Neural progenitor cell (in vitro differentiated cells): ENCODE measurements at regions not wholly inside any gene's neighbourhood (a gene's known extent, or its start where the extent isn't known, plus 50 kb on each side); places are given as distances from the start of the nearest gene placed in this dataset.
A peak's percentile ranks its signal among the peaks of the same experiment; 100 is the strongest.

ENCODE experiments used
- DNase-seq: peaks from one replicate; pipeline ENCODE4 v3.0.0-alpha.2; 2016; ENCODE audit warnings: low spot score
- H2AFZ ChIP-seq: fragments of 200-600 bp; sonication (generic); replicated peaks from 2 replicates; pipeline ENCODE4 v1.6.1; 2016; ENCODE audit warnings: antibody characterized with exemption
- H3F3A ChIP-seq: fragments of 200-600 bp; sonication (generic); 2 replicates; pipeline ENCODE4 v1.6.1; 2016; ENCODE audit warnings: antibody characterized with exemption, low read depth
- H3K27ac ChIP-seq: fragments of 200-600 bp; sonication (generic); 2 replicates; pipeline ENCODE4 v1.5.1; 2016; ENCODE audit warnings: mild to moderate bottlenecking
- H3K27me3 ChIP-seq: fragments of 200-600 bp; sonication (generic); 2 replicates; pipeline ENCODE4 v1.6.1; 2016; ENCODE audit warnings: mild to moderate bottlenecking, moderate library complexity
- H3K36me3 ChIP-seq: fragments of 200-600 bp; sonication (generic); 2 replicates; pipeline ENCODE4 v1.5.1; 2016
- H3K4me1 ChIP-seq: fragments of 200-600 bp; sonication (generic); 2 replicates; pipeline ENCODE4 v1.6.1; 2016; ENCODE audit warnings: mixed run types
- H3K4me2 ChIP-seq: fragments of 200-600 bp; sonication (generic); 2 replicates; pipeline ENCODE4 v1.6.1; 2016
- H3K4me3 ChIP-seq: fragments of 200-600 bp; sonication (generic); 2 replicates; pipeline ENCODE4 v1.5.1; 2016
- H3K79me2 ChIP-seq: fragments of 200-600 bp; sonication (generic); 2 replicates; pipeline ENCODE4 v1.6.1; 2016; ENCODE audit warnings: low read depth
- H3K9ac ChIP-seq: fragments of 200-600 bp; sonication (generic); 2 replicates; pipeline ENCODE4 v1.6.1; 2016
- H3K9me3 ChIP-seq: fragments of 200-600 bp; sonication (generic); 2 replicates; pipeline ENCODE4 v1.5.1; 2016; ENCODE audit warnings: low read depth
- H4K20me1 ChIP-seq: fragments of 200-600 bp; sonication (generic); 2 replicates; pipeline ENCODE4 v1.6.1; 2016; ENCODE audit warnings: low read depth
- H3K27ac Mint-ChIP-seq: 3 replicates; pipeline ENCODE4 v1.8.0; 2021; ENCODE audit warnings: mixed read lengths
- H3K27me3 Mint-ChIP-seq: 2 replicates; pipeline ENCODE4 v1.8.0; 2022; ENCODE audit warnings: low read depth, mild to moderate bottlenecking, inconsistent platforms, moderate library complexity, mixed read lengths; ENCODE audit not compliant: insufficient read depth
- H3K36me3 Mint-ChIP-seq: 3 replicates; pipeline ENCODE4 v1.8.0; 2021; ENCODE audit warnings: mixed read lengths
- H3K4me1 Mint-ChIP-seq: 3 replicates; pipeline ENCODE4 v1.8.0; 2021; ENCODE audit warnings: mixed read lengths
- H3K4me3 Mint-ChIP-seq: 3 replicates; pipeline ENCODE4 v1.8.0; 2021; ENCODE audit warnings: mild to moderate bottlenecking, moderate library complexity, mixed read lengths
- H3K9me3 Mint-ChIP-seq: 3 replicates; pipeline ENCODE4 v1.8.0; 2020; ENCODE audit warnings: mixed read lengths
- EZH2 ChIP-seq: fragments of 200-600 bp; sonication (generic); IDR thresholded peaks from 2 replicates; pipeline ENCODE4 v1.6.1; 2017; ENCODE audit warnings: antibody characterized with exemption, mild to moderate bottlenecking, moderate library complexity
- EZH2phosphoT487 ChIP-seq: fragments of 200-600 bp; sonication (generic); IDR thresholded peaks from 2 replicates; pipeline ENCODE4 v1.6.1; 2017; ENCODE audit warnings: antibody characterized with exemption
- TF ChIP-seq, protein P1 (sequence below): fragments of 200-600 bp; sonication (generic); IDR thresholded peaks from 2 replicates; pipeline ENCODE4 v1.5.1; 2017; ENCODE audit warnings: antibody characterized with exemption, mild to moderate bottlenecking

DNA sequence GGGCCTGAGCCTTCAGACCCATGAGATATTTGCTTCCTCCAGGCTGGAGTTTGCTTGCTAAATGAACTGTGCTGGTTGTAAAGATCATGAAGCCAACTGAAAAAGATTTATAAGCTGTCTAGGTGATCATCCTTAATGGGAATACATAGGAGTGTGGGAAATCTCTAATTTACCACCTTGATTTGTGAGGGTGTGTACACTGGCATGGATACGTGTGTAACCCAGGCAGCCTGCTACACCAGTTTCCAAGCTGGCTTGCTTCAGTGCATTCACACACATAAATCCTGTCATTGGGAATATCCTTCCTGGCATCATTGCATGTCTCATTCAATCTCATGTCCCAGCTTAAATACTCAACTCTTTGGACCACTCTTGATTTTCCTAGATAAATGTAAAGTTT is 57.6 kb upstream of the GNG12 start:
- Mint-ChIP-seq H3K4me1 (peaks cover 36% of the 10 kb centered on the region), H3K36me3 (no peaks in the 10 kb centered on the region), H3K9me3 (no peaks in the 10 kb centered on the region), H3K4me3 (no peak overlapping the region), H3K27me3 (no peaks in the 10 kb centered on the region), H3K27ac (no peak overlapping the region)
- H3K79me2 ChIP-seq = no peaks in the 10 kb centered on the region
- H4K20me1 ChIP-seq = no peaks in the 10 kb centered on the region
- no peak overlapping the region for H3K4me3 ChIP-seq
- peak overlapping the region; percentile 30 for H2AFZ ChIP-seq
- H3K27me3 ChIP-seq = no peaks in the 10 kb centered on the region
- H3K27ac ChIP-seq = no peak overlapping the region
- TF ChIP-seq EZH2phosphoT487 = no peak
- H3F3A ChIP-seq = peaks cover 20% of the 10 kb centered on the region
- peaks cover 26% of the 10 kb centered on the region for H3K4me1 ChIP-seq
- H3K9me3 ChIP-seq = no peaks in the 10 kb centered on the region
- no peak overlapping the region for H3K9ac ChIP-seq
- H3K4me2 ChIP-seq = no peak overlapping the region
- H3K36me3 ChIP-seq = no peaks in the 10 kb centered on the region
- DNase-seq = no peak

DNA sequence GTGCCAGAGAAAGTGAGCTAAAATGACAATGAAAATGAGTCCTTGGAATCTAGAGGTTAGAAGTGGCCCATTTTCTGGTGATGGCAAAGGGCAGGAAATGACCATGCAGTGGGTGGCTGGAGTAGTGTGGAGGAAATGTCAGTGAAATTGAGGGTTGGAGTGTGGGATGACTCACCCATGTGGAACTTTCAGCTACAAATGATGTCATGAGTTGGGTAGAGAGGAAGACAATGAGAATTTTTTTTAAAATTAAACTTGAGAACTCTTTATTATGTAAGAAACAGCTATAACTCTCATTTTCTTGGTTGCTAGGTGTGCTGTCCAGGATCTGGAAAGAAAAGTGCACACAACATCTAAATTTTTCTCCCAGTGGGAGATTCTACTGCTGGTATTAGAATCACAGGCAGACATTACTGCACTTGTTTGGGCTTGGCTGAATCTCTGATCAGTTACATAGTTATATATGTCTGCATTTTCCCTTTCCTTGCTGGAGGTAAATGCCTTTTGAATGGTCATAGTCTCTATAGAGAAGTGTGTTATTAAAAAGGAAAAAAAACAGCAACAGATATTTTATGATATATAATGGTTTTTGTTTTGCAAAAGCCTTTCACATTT is 56.8 kb upstream of the GNG12 start:
- DNase-seq = no peak
- H3K4me2 ChIP-seq = no peak overlapping the region

DNA sequence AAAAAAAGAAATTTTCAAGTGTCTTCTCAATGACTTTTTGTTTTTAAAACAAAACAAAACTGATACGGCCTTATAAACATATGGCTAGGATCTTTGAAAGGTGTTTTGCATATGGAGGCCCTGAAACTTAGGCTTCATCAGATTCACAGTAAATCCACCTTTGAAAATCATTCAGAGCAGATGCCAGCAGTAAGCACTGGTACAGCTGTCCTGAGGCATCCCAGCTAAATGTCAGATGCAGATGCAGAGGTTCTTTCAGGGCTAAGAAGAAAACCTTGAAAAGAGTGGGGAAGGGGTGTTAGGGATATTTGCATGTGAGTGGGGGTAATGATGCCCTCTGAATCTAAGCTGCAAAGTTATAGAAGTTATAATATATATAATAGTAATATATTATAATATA is 56.2 kb upstream of the GNG12 start:
- Histone ChIP-seq H4K20me1 (no peaks in the 10 kb centered on the region), H3K9me3 (no peaks in the 10 kb centered on the region), H3K4me3 (no peak overlapping the region), H3K36me3 (no peaks in the 10 kb centered on the region), H3F3A (peaks cover 20% of the 10 kb centered on the region), H3K4me2 (peak overlapping the region; percentile 48), H3K27ac (no peak overlapping the region), H3K4me1 (peaks cover 30% of the 10 kb centered on the region), H2AFZ (no peak overlapping the region), H3K9ac (no peak overlapping the region), H3K27me3 (no peaks in the 10 kb centered on the region), H3K79me2 (no peaks in the 10 kb centered on the region)
- no peak overlapping the region for H3K27ac Mint-ChIP-seq
- H3K4me3 Mint-ChIP-seq = no peak overlapping the region
- H3K36me3 Mint-ChIP-seq = no peaks in the 10 kb centered on the region
- H3K27me3 Mint-ChIP-seq = no peaks in the 10 kb centered on the region
- no peak for TF ChIP-seq EZH2phosphoT487
- TF ChIP-seq EZH2 = no peak
- TF ChIP-seq, protein P1, sequence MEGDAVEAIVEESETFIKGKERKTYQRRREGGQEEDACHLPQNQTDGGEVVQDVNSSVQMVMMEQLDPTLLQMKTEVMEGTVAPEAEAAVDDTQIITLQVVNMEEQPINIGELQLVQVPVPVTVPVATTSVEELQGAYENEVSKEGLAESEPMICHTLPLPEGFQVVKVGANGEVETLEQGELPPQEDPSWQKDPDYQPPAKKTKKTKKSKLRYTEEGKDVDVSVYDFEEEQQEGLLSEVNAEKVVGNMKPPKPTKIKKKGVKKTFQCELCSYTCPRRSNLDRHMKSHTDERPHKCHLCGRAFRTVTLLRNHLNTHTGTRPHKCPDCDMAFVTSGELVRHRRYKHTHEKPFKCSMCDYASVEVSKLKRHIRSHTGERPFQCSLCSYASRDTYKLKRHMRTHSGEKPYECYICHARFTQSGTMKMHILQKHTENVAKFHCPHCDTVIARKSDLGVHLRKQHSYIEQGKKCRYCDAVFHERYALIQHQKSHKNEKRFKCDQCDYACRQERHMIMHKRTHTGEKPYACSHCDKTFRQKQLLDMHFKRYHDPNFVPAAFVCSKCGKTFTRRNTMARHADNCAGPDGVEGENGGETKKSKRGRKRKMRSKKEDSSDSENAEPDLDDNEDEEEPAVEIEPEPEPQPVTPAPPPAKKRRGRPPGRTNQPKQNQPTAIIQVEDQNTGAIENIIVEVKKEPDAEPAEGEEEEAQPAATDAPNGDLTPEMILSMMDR = no peak
- peaks cover 36% of the 10 kb centered on the region for H3K4me1 Mint-ChIP-seq
- H3K9me3 Mint-ChIP-seq = no peaks in the 10 kb centered on the region
- no peak for DNase-seq

More for the DNA sequence above, 56.8 kb upstream of the GNG12 start:
- no peaks in the 10 kb centered on the region for H4K20me1 ChIP-seq
- no peaks in the 10 kb centered on the region for H3K79me2 ChIP-seq
- Mint-ChIP-seq H3K9me3 (no peaks in the 10 kb centered on the region), H3K36me3 (no peaks in the 10 kb centered on the region), H3K27me3 (no peaks in the 10 kb centered on the region), H3K4me3 (no peak overlapping the region), H3K27ac (peak overlapping the region; percentile 3), H3K4me1 (peaks cover 36% of the 10 kb centered on the region)
- no peaks in the 10 kb centered on the region for H3K27me3 ChIP-seq
- peaks cover 30% of the 10 kb centered on the region for H3K4me1 ChIP-seq
- no peak overlapping the region for H3K4me3 ChIP-seq
- H3K9ac ChIP-seq = no peak overlapping the region
- peaks cover 20% of the 10 kb centered on the region for H3F3A ChIP-seq
- no peak overlapping the region for H2AFZ ChIP-seq
- TF ChIP-seq EZH2phosphoT487 (no peak), EZH2 (no peak)
- TF ChIP-seq, protein P1 = no peak
- no peaks in the 10 kb centered on the region for H3K36me3 ChIP-seq
- H3K27ac ChIP-seq = no peak overlapping the region
- H3K9me3 ChIP-seq = no peaks in the 10 kb centered on the region
